Mammary epithelial cell (primary cell): ENCODE measurements at regions not wholly inside any gene's neighbourhood (a gene's known extent, or its start where the extent isn't known, plus 50 kb on each side); places are given as distances from the start of the nearest gene placed in this dataset.

Source experiments
- EZH2 ChIP-seq: IDR thresholded peaks from 2 replicates; pipeline ENCODE4 v1.6.1; 2012; ENCODE audit warnings: low read length, inconsistent platforms, borderline replicate concordance
- TF ChIP-seq, protein P1 (sequence below), 2 donors: IDR thresholded peaks in 1 of 2; conservative IDR thresholded peaks in 1 of 2; 2 replicates each; pipeline ENCODE4 v1.5.1; 2011 to 2012; ENCODE audit warnings: inconsistent platforms in 2 of 2, low read length in 2 of 2, mild to moderate bottlenecking in 2 of 2, control low read depth in 1 of 2, low read depth in 1 of 2; ENCODE audit not compliant: insufficient read depth in 1 of 2; ENCODE audit errors: extremely low read depth in 1 of 2

DNA sequence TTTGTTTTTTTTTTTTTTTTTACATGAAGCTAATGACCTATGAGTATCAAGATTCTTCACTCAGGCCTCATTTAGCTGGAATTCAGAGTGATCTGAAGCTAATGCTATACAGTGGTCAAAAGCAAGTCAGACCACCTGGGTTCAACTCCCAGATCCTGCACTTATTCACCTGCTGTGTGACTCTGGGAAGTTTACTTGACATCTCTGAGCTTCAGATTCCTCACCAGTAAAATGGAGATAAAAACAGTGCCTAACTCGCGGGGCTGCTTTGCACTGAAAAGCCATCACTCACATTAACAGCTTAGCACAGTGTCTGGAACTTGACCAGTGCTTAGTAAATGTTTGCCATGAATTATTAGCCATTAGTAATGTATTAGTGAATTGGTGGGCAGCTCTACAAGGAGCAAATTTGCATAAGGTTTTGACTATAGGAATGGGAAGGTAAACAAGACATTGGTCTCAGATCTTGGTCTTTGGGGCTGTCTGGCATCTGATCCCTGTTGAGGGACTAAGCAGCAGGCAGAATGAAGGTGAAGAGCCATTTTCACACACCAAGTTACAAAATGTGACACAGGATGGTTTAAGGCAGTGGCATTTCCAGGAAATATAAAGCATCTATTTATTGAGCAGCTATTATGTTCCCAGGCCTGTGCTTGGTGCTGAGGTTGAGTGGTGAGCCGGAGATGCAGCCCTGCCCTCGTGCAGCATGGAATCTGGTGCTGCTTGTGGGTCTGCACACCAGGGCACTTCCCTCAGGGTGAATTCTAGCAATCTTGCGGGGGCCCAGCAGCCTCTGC is 291.3 kb downstream of the RRAGC start:
- TF ChIP-seq, protein P1, sequence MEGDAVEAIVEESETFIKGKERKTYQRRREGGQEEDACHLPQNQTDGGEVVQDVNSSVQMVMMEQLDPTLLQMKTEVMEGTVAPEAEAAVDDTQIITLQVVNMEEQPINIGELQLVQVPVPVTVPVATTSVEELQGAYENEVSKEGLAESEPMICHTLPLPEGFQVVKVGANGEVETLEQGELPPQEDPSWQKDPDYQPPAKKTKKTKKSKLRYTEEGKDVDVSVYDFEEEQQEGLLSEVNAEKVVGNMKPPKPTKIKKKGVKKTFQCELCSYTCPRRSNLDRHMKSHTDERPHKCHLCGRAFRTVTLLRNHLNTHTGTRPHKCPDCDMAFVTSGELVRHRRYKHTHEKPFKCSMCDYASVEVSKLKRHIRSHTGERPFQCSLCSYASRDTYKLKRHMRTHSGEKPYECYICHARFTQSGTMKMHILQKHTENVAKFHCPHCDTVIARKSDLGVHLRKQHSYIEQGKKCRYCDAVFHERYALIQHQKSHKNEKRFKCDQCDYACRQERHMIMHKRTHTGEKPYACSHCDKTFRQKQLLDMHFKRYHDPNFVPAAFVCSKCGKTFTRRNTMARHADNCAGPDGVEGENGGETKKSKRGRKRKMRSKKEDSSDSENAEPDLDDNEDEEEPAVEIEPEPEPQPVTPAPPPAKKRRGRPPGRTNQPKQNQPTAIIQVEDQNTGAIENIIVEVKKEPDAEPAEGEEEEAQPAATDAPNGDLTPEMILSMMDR (conservative IDR thresholded peaks at IDR 0.05 in 1 of 2, IDR thresholded peaks at IDR 0.05 in 1 of 2; ENCODE audit: extremely low read depth in 1 of 2, insufficient read depth in 1 of 2, low read depth in 1 of 2, low read length in 2 of 2): no peak
- no peak for TF ChIP-seq EZH2
